ENCODE measurements at regions not wholly inside any gene's neighbourhood (a gene's known extent, or its start where the extent isn't known, plus 50 kb on each side); places are given as distances from the start of the nearest gene placed in this dataset.

- H3K4ac ChIP-seq (ENCODE audit: low read depth in 1 of 2, low read length in 2 of 2), result no peak overlapping the region
- no peak overlapping the region for H3K9ac ChIP-seq (ENCODE audit: low read length)
- H2AK5ac ChIP-seq (ENCODE audit: low read length, severe bottlenecking), result no peak overlapping the region
- H3K79me1 ChIP-seq (replicated peaks; ENCODE audit: low read length, poor library complexity, severe bottlenecking), result no peaks in the 10 kb centered on the region
- no peak overlapping the region for H3K27ac ChIP-seq (ENCODE audit: low read length, poor library complexity, severe bottlenecking)
- H3K18ac ChIP-seq (ENCODE audit: low read depth in 1 of 2, low read length in 2 of 2), result no peak overlapping the region
- no peaks in the 10 kb centered on the region for H3K27me3 ChIP-seq (ENCODE audit: control insufficient read depth in 1 of 2, insufficient read depth in 1 of 2, low read length in 2 of 2)
- no peak overlapping the region for H4K8ac ChIP-seq (ENCODE audit: low read length)
- H3K4me2 ChIP-seq (ENCODE audit: low read length, poor library complexity, severe bottlenecking), result no peak overlapping the region
- H3K4me3 ChIP-seq (ENCODE audit: insufficient read depth in 1 of 2, low read depth in 1 of 2, low read length in 2 of 2), result no peak overlapping the region
- no peak overlapping the region for H2AFZ ChIP-seq (ENCODE audit: low read depth, low read length)
- peaks cover 4% of the 10 kb centered on the region for H3K9me3 ChIP-seq (ENCODE audit: control insufficient read depth, low read length)
- WGBS, result 78% methylated on average over 2 of the region's 2 CpGs
- DNase-seq, result no peak
- no peaks in the 10 kb centered on the region for H3K4me1 ChIP-seq (ENCODE audit: control insufficient read depth, insufficient read depth, low read depth, low read length)
- H2BK12ac ChIP-seq (ENCODE audit: low read length in 2 of 2), result no peak overlapping the region
- H4K91ac ChIP-seq (ENCODE audit: low read length), result no peak overlapping the region
- H3K36me3 ChIP-seq (ENCODE audit: control insufficient read depth in 1 of 2, insufficient read depth in 2 of 2, low read depth in 1 of 2, low read length in 2 of 2), result no peaks in the 10 kb centered on the region
- H2BK120ac ChIP-seq (ENCODE audit: low read depth, low read length), result no peak overlapping the region
- no peak overlapping the region for H3K14ac ChIP-seq (ENCODE audit: low read length in 2 of 2)
- no peak overlapping the region for H2BK5ac ChIP-seq (ENCODE audit: low read depth, low read length, poor library complexity, severe bottlenecking)
- no peak overlapping the region for H2BK15ac ChIP-seq (ENCODE audit: low read depth, poor library complexity, severe bottlenecking)
- no peak overlapping the region for H3K23ac ChIP-seq (ENCODE audit: low read length in 2 of 2)
These were observed 365.7 kb downstream of the GXYLT1 start for GRCh38 chr12:41778934-41779333.

DNA sequence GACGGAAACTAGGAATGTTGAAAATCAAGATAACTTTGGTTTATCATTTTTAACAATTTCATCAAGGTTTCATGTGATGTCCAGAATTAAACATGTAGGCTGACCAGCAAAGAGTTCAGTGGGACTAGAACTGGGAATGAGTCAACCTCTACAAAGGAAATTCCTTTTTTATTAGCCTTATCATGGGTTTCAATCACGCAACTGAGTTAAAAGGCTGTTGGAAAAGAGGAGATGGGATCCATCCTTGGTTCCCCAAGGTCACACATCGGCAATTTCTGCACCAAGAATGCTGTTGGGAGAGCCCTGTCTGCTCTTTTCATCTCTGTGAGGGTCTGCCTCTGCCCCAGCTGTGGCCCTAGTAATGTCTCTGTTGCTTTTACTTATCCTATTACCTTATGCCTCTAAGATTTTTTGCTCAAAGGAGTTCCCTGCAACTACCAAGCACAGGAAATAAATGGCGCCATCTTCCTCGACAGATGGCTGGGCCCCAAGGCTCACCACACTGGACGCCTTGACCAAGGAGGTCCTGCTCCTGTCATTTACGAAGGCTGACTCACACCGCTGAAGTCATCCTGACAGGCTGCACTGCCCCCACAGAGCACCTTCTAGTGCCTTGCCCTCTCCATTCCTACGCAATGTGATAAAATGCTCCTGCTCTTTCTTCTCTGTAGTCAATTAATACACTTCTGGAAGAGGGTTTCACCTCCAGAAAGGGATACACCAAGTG lies 367.4 kb downstream of the GXYLT1 start:
- H3K9me3 ChIP-seq (ENCODE audit: control insufficient read depth, low read length), result peaks cover 4% of the 10 kb centered on the region

DNA sequence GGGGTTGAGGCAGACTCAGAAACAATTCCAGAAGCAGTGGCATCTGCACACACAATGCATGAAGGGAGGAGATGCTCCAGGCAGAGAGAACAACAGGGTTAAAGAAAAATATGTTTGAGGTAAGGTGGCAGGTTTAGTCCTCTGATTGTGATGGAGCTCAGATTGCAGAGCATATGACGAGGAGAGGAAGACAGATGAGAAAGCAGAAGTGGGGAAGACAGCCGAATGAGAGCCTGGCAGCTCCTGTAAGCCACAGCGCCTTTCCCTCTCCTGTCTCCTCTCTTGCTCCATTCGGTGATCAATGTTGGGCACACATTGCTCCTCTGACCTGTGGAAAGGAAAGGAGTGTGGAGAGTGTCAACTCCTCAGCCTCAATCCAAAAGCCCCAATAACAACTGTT lies 372.2 kb downstream of the GXYLT1 start:
- no peak for DNase-seq

More for the DNA sequence above, 367.4 kb downstream of the GXYLT1 start:
- H3K27ac ChIP-seq (ENCODE audit: low read length, poor library complexity, severe bottlenecking), result no peak overlapping the region
- no peak overlapping the region for H2AK5ac ChIP-seq (ENCODE audit: low read length, severe bottlenecking)
- no peak for DNase-seq
- WGBS, result 75% methylated on average over 8 of the region's 9 CpGs
- no peak overlapping the region for H2BK5ac ChIP-seq (ENCODE audit: low read depth, low read length, poor library complexity, severe bottlenecking)
- no peak overlapping the region for H3K4ac ChIP-seq (ENCODE audit: low read depth in 1 of 2, low read length in 2 of 2)
- H4K91ac ChIP-seq (ENCODE audit: low read length), result no peak overlapping the region
- H3K36me3 ChIP-seq (ENCODE audit: control insufficient read depth in 1 of 2, insufficient read depth in 2 of 2, low read depth in 1 of 2, low read length in 2 of 2), result no peaks in the 10 kb centered on the region
- H2BK15ac ChIP-seq (ENCODE audit: low read depth, poor library complexity, severe bottlenecking), result no peak overlapping the region
- H4K8ac ChIP-seq (ENCODE audit: low read length), result no peak overlapping the region
- no peak overlapping the region for H2BK120ac ChIP-seq (ENCODE audit: low read depth, low read length)
- H3K9ac ChIP-seq (ENCODE audit: low read length), result no peak overlapping the region
- H3K4me1 ChIP-seq (ENCODE audit: control insufficient read depth, insufficient read depth, low read depth, low read length), result no peaks in the 10 kb centered on the region
- H2BK12ac ChIP-seq (ENCODE audit: low read length in 2 of 2), result no peak overlapping the region
- H2AFZ ChIP-seq (ENCODE audit: low read depth, low read length), result no peak overlapping the region
- no peak overlapping the region for H3K23ac ChIP-seq (ENCODE audit: low read length in 2 of 2)
- H3K4me2 ChIP-seq (ENCODE audit: low read length, poor library complexity, severe bottlenecking), result no peak overlapping the region
- H3K79me1 ChIP-seq (replicated peaks; ENCODE audit: low read length, poor library complexity, severe bottlenecking), result no peaks in the 10 kb centered on the region
- no peaks in the 10 kb centered on the region for H3K27me3 ChIP-seq (ENCODE audit: control insufficient read depth in 1 of 2, insufficient read depth in 1 of 2, low read length in 2 of 2)
- no peak overlapping the region for H3K4me3 ChIP-seq (ENCODE audit: insufficient read depth in 1 of 2, low read depth in 1 of 2, low read length in 2 of 2)
- no peak overlapping the region for H3K18ac ChIP-seq (ENCODE audit: low read depth in 1 of 2, low read length in 2 of 2)
- H3K14ac ChIP-seq (ENCODE audit: low read length in 2 of 2), result no peak overlapping the region

DNA sequence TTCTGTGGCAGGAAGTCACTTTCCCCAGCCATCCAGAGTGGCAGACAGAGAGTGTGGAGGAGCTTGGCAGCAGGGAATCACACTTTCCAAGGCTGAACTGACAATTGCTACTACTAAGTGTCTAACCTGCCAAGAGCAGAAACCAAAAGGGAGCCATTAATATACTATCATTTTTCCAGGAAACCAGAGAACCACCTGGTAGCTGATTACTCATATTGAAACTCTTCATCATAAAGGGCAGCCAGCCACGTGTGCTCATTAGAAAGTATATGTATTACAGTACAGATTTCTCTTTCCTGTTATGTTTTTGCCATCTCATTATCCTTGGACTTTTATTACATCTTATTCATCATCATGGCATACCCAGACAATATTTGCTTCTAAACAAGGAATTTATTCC lies 374.9 kb downstream of the GXYLT1 start:
- H2AK5ac ChIP-seq (ENCODE audit: low read length, severe bottlenecking), result no peak overlapping the region
- no peak overlapping the region for H3K4me2 ChIP-seq (ENCODE audit: low read length, poor library complexity, severe bottlenecking)
- no peaks in the 10 kb centered on the region for H3K27me3 ChIP-seq (ENCODE audit: control insufficient read depth in 1 of 2, insufficient read depth in 1 of 2, low read length in 2 of 2)
- no peaks in the 10 kb centered on the region for H3K79me1 ChIP-seq (replicated peaks; ENCODE audit: low read length, poor library complexity, severe bottlenecking)
- H3K9me3 ChIP-seq (ENCODE audit: control insufficient read depth, low read length), result peaks cover 8% of the 10 kb centered on the region
- H2AFZ ChIP-seq (ENCODE audit: low read depth, low read length), result no peak overlapping the region
- WGBS, result no CpG with 5 or more reads among the region's 1 CpG
- no peak for DNase-seq
- H3K4ac ChIP-seq (ENCODE audit: low read depth in 1 of 2, low read length in 2 of 2), result no peak overlapping the region
- no peak overlapping the region for H2BK120ac ChIP-seq (ENCODE audit: low read depth, low read length)
- no peak overlapping the region for H2BK15ac ChIP-seq (ENCODE audit: low read depth, poor library complexity, severe bottlenecking)
- H3K27ac ChIP-seq (ENCODE audit: low read length, poor library complexity, severe bottlenecking), result no peak overlapping the region
- H2BK12ac ChIP-seq (ENCODE audit: low read length in 2 of 2), result no peak overlapping the region
- H4K91ac ChIP-seq (ENCODE audit: low read length), result no peak overlapping the region
- H3K23ac ChIP-seq (ENCODE audit: low read length in 2 of 2), result no peak overlapping the region
- no peak overlapping the region for H3K4me3 ChIP-seq (ENCODE audit: insufficient read depth in 1 of 2, low read depth in 1 of 2, low read length in 2 of 2)
- no peaks in the 10 kb centered on the region for H3K4me1 ChIP-seq (ENCODE audit: control insufficient read depth, insufficient read depth, low read depth, low read length)
- no peak overlapping the region for H3K18ac ChIP-seq (ENCODE audit: low read depth in 1 of 2, low read length in 2 of 2)
- H3K9ac ChIP-seq (ENCODE audit: low read length), result no peak overlapping the region
- H4K8ac ChIP-seq (ENCODE audit: low read length), result no peak overlapping the region
- H2BK5ac ChIP-seq (ENCODE audit: low read depth, low read length, poor library complexity, severe bottlenecking), result no peak overlapping the region
- H3K14ac ChIP-seq (ENCODE audit: low read length in 2 of 2), result no peak overlapping the region
- no peaks in the 10 kb centered on the region for H3K36me3 ChIP-seq (ENCODE audit: control insufficient read depth in 1 of 2, insufficient read depth in 2 of 2, low read depth in 1 of 2, low read length in 2 of 2)

More for the DNA sequence above, 372.2 kb downstream of the GXYLT1 start:
- Histone ChIP-seq H2BK12ac (ENCODE audit: low read length in 2 of 2) (no peak overlapping the region), H2AK5ac (ENCODE audit: low read length, severe bottlenecking) (no peak overlapping the region), H3K23ac (ENCODE audit: low read length in 2 of 2) (no peak overlapping the region), H3K4me1 (ENCODE audit: control insufficient read depth, insufficient read depth, low read depth, low read length) (no peaks in the 10 kb centered on the region), H2BK120ac (ENCODE audit: low read depth, low read length) (no peak overlapping the region), H3K9ac (ENCODE audit: low read length) (no peak overlapping the region), H3K79me1 (replicated peaks; ENCODE audit: low read length, poor library complexity, severe bottlenecking) (no peaks in the 10 kb centered on the region), H3K36me3 (ENCODE audit: control insufficient read depth in 1 of 2, insufficient read depth in 2 of 2, low read depth in 1 of 2, low read length in 2 of 2) (no peaks in the 10 kb centered on the region), H3K27ac (ENCODE audit: low read length, poor library complexity, severe bottlenecking) (no peak overlapping the region), H4K8ac (ENCODE audit: low read length) (no peak overlapping the region), H2AFZ (ENCODE audit: low read depth, low read length) (no peak overlapping the region), H3K4me3 (ENCODE audit: insufficient read depth in 1 of 2, low read depth in 1 of 2, low read length in 2 of 2) (no peak overlapping the region), H3K18ac (ENCODE audit: low read depth in 1 of 2, low read length in 2 of 2) (no peak overlapping the region), H3K4me2 (ENCODE audit: low read length, poor library complexity, severe bottlenecking) (no peak overlapping the region), H4K91ac (ENCODE audit: low read length) (no peak overlapping the region), H3K27me3 (ENCODE audit: control insufficient read depth in 1 of 2, insufficient read depth in 1 of 2, low read length in 2 of 2) (no peaks in the 10 kb centered on the region), H3K9me3 (ENCODE audit: control insufficient read depth, low read length) (peaks cover 8% of the 10 kb centered on the region), H3K14ac (ENCODE audit: low read length in 2 of 2) (no peak overlapping the region), H3K4ac (ENCODE audit: low read depth in 1 of 2, low read length in 2 of 2) (no peak overlapping the region), H2BK15ac (ENCODE audit: low read depth, poor library complexity, severe bottlenecking) (no peak overlapping the region), H2BK5ac (ENCODE audit: low read depth, low read length, poor library complexity, severe bottlenecking) (no peak overlapping the region)
- WGBS, result 83% methylated on average over 2 of the region's 4 CpGs

Measured in mesenchymal stem cell (in vitro differentiated cells and primary cell).